ENCODE measurements at regions not wholly inside any gene's neighbourhood (a gene's known extent, or its start where the extent isn't known, plus 50 kb on each side); places are given as distances from the start of the nearest gene placed in this dataset.

GRCh38 chr20:22910287-22910852, 124.7 kb upstream of the SSTR4 start:
- TF ChIP-seq POLR2A (IDR thresholded peaks at IDR 0.05) = no peak
- TF ChIP-seq CTCF (IDR thresholded peaks at IDR 0.05) = no peak

All from adrenal gland (tissue), 5 donors.